Neural cell (in vitro differentiated cells): ENCODE measurements at regions not wholly inside any gene's neighbourhood (a gene's known extent, or its start where the extent isn't known, plus 50 kb on each side); places are given as distances from the start of the nearest gene placed in this dataset.

Experiments used
- H2AFZ ChIP-seq: fragments of 200-600, 300-800 bp; sonication (generic), shearing (Covaris generic); 2 replicates; pipeline ENCODE4 v1.6.0; 2014; ENCODE audit warnings: low read depth, mild to moderate bottlenecking, antibody characterized with exemption, low read length, moderate library complexity
- H3F3A ChIP-seq: fragments of 200-600 bp; shearing (Covaris generic); 2 replicates; pipeline ENCODE4 v1.6.1; 2016; ENCODE audit warnings: mild to moderate bottlenecking, moderate library complexity, mixed read lengths, antibody characterized with exemption, low read length; ENCODE audit not compliant: insufficient read depth, poor library complexity, severe bottlenecking
- H3K27ac ChIP-seq: fragments of 200-600, 300-800 bp; sonication (generic), shearing (Covaris generic); 2 replicates; pipeline ENCODE4 v1.5.1; 2014; ENCODE audit warnings: mild to moderate bottlenecking, low read length, moderate library complexity
- H3K27me3 ChIP-seq: fragments of 300-800, 200-600 bp; sonication (generic), shearing (Covaris generic); 2 replicates; pipeline ENCODE4 v1.6.0; 2014; ENCODE audit warnings: mild to moderate bottlenecking, low read depth, low read length, moderate library complexity; ENCODE audit not compliant: insufficient read depth
- H3K36me3 ChIP-seq: fragments of 300-800, 200-600 bp; sonication (generic), shearing (Covaris generic); 2 replicates; pipeline ENCODE4 v1.5.1; 2014; ENCODE audit warnings: mild to moderate bottlenecking, antibody characterized with exemption, low read length, moderate library complexity; ENCODE audit not compliant: insufficient read depth
- H3K4me2 ChIP-seq: fragments of 300-800, 200-600 bp; sonication (generic), shearing (Covaris generic); 2 replicates; pipeline ENCODE4 v1.6.0; 2014; ENCODE audit warnings: mild to moderate bottlenecking, low read length
- H3K4me3 ChIP-seq: fragments of 300-800, 200-600 bp; sonication (generic), shearing (Covaris generic); 2 replicates; pipeline ENCODE4 v1.5.1; 2014; ENCODE audit warnings: mild to moderate bottlenecking, low read length, moderate library complexity
- H3K79me2 ChIP-seq: fragments of 200-600 bp; shearing (Covaris generic); replicated peaks from 2 replicates; pipeline ENCODE4 v1.6.0; 2014; ENCODE audit warnings: mild to moderate bottlenecking, low read length, moderate library complexity; ENCODE audit not compliant: insufficient read depth
- H3K9ac ChIP-seq: fragments of 300-800, 200-600 bp; sonication (generic), shearing (Covaris generic); 2 replicates; pipeline ENCODE4 v1.6.1; 2016; ENCODE audit warnings: mild to moderate bottlenecking, low read length, mixed read lengths
- H3K9me2 ChIP-seq: fragments of 200-600 bp; shearing (Covaris generic); 2 replicates; pipeline ENCODE4 v1.6.1; 2016; ENCODE audit warnings: mild to moderate bottlenecking, low read length, mixed read lengths; ENCODE audit not compliant: insufficient read depth
- H3K9me3 ChIP-seq: fragments of 200-600, 300-800 bp; sonication (generic), shearing (Covaris generic); 2 replicates; pipeline ENCODE4 v1.6.1; 2016; ENCODE audit warnings: mild to moderate bottlenecking, mixed run types, low read length, moderate library complexity, mixed read lengths
- H4K20me1 ChIP-seq: fragments of 200-600 bp; shearing (Covaris generic); 2 replicates; pipeline ENCODE4 v1.6.1; 2016; ENCODE audit warnings: mild to moderate bottlenecking, mixed run types; ENCODE audit not compliant: insufficient read depth
- EZH2 ChIP-seq: fragments of 200-600, 300-800 bp; shearing (Covaris generic), sonication (generic); IDR thresholded peaks from 2 replicates; pipeline ENCODE4 v1.6.1; 2014; ENCODE audit warnings: antibody characterized with exemption, low read length, borderline replicate concordance, mild to moderate bottlenecking; ENCODE audit not compliant: insufficient read depth, poor library complexity, severe bottlenecking
- MXI1 ChIP-seq: fragments of 450-650 bp; conservative IDR thresholded peaks from 2 replicates; pipeline ENCODE4 v1.6.1; 2014; ENCODE audit warnings: antibody characterized with exemption, mild to moderate bottlenecking; ENCODE audit not compliant: poor library complexity, severe bottlenecking
- POLR2AphosphoS5 ChIP-seq: IDR thresholded peaks from 2 replicates; pipeline ENCODE4 v1.6.1; 2012
- RAD21 ChIP-seq: fragments of 450-650 bp; conservative IDR thresholded peaks from 2 replicates; pipeline ENCODE4 v1.6.1; 2014; ENCODE audit warnings: antibody characterized with exemption, mild to moderate bottlenecking, moderate library complexity
- SMC3 ChIP-seq: fragments of 450-650 bp; conservative IDR thresholded peaks from 2 replicates; pipeline ENCODE4 v1.6.1; 2014; ENCODE audit warnings: antibody characterized with exemption, mild to moderate bottlenecking, moderate library complexity; ENCODE audit not compliant: poor library complexity
- TAF1 ChIP-seq: IDR thresholded peaks from 2 replicates; pipeline ENCODE4 v1.6.1; 2012; ENCODE audit warnings: low read depth
- TF ChIP-seq, protein P1 (sequence below): fragments of 450-650 bp; IDR thresholded peaks from 2 replicates; pipeline ENCODE4 v1.5.1; 2014; ENCODE audit warnings: antibody characterized with exemption, mild to moderate bottlenecking, moderate library complexity; ENCODE audit not compliant: poor library complexity, severe bottlenecking
- TF ChIP-seq, protein P2 (sequence below): IDR thresholded peaks from 2 replicates; pipeline ENCODE4 v1.6.1; 2012; ENCODE audit warnings: borderline replicate concordance

DNA sequence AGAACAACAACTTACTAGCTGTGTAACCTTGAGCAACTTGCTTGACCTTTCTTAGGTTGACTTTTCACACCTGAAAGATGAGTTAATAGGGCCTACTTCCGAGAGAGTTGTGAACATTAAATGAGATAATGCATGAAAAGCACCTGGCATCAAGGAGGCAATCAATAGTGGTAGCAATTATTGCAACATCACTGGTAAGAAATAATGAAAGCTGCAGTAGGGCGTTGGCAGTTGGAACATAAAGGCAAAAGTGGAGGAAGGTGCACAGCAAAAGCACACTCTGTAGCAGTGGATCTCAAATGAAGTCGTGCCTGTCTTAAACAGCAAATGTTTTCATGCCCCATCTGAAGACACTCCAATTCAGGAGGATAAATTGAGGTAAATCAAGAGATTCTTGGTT, 178.9 kb upstream of the VRK2 start:
- no peaks in the 10 kb centered on the region for H3F3A ChIP-seq
- no peaks in the 10 kb centered on the region for H3K9me3 ChIP-seq
- H3K4me2 ChIP-seq = no peak overlapping the region
- H3K36me3 ChIP-seq = no peaks in the 10 kb centered on the region
- no peaks in the 10 kb centered on the region for H4K20me1 ChIP-seq
- no peak overlapping the region for H3K9ac ChIP-seq
- no peaks in the 10 kb centered on the region for H3K9me2 ChIP-seq
- no peak overlapping the region for H3K4me3 ChIP-seq
- H3K27me3 ChIP-seq = no peaks in the 10 kb centered on the region
- H3K79me2 ChIP-seq = no peaks in the 10 kb centered on the region
- TF ChIP-seq EZH2 (no peak), RAD21 (no peak), POLR2AphosphoS5 (no peak)
- TF ChIP-seq, protein P1, sequence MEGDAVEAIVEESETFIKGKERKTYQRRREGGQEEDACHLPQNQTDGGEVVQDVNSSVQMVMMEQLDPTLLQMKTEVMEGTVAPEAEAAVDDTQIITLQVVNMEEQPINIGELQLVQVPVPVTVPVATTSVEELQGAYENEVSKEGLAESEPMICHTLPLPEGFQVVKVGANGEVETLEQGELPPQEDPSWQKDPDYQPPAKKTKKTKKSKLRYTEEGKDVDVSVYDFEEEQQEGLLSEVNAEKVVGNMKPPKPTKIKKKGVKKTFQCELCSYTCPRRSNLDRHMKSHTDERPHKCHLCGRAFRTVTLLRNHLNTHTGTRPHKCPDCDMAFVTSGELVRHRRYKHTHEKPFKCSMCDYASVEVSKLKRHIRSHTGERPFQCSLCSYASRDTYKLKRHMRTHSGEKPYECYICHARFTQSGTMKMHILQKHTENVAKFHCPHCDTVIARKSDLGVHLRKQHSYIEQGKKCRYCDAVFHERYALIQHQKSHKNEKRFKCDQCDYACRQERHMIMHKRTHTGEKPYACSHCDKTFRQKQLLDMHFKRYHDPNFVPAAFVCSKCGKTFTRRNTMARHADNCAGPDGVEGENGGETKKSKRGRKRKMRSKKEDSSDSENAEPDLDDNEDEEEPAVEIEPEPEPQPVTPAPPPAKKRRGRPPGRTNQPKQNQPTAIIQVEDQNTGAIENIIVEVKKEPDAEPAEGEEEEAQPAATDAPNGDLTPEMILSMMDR = no peak
- H2AFZ ChIP-seq = no peak overlapping the region
- no peak overlapping the region for H3K27ac ChIP-seq

DNA sequence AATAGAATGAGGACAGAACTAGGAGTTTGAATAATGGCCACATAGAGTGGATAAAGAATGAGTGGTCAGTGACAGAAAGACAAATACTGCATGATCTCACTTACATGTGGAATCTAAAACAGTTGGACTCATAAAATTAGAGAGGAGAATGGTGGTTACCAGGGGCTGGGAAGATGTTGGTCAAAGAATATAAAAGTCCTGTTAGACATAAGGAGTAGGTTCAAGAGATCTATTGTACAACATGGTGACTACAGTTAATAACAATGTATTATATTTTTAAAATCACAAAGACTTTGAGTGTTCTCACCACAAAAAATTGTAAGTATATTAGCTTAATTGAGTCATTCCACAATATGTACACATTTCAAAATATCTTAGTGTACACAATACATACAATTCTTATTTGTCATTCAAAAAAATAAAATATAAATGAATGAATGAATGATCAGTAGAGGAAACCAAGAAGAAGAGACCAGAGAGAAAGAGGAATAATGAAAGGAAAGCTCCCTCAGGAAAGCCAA, 177.9 kb upstream of the VRK2 start:
- H3K9me2 ChIP-seq = no peaks in the 10 kb centered on the region
- no peak overlapping the region for H3K4me2 ChIP-seq
- no peaks in the 10 kb centered on the region for H3K27me3 ChIP-seq
- H3K4me3 ChIP-seq = no peak overlapping the region
- no peaks in the 10 kb centered on the region for H4K20me1 ChIP-seq
- no peak overlapping the region for H3K9ac ChIP-seq
- no peaks in the 10 kb centered on the region for H3K36me3 ChIP-seq
- no peaks in the 10 kb centered on the region for H3K79me2 ChIP-seq
- no peak overlapping the region for H3K27ac ChIP-seq
- H3F3A ChIP-seq = no peaks in the 10 kb centered on the region
- no peaks in the 10 kb centered on the region for H3K9me3 ChIP-seq
- TF ChIP-seq SMC3 (no peak), TAF1 (no peak), RAD21 (no peak), MXI1 (no peak), EZH2 (no peak)
- TF ChIP-seq, protein P2, sequence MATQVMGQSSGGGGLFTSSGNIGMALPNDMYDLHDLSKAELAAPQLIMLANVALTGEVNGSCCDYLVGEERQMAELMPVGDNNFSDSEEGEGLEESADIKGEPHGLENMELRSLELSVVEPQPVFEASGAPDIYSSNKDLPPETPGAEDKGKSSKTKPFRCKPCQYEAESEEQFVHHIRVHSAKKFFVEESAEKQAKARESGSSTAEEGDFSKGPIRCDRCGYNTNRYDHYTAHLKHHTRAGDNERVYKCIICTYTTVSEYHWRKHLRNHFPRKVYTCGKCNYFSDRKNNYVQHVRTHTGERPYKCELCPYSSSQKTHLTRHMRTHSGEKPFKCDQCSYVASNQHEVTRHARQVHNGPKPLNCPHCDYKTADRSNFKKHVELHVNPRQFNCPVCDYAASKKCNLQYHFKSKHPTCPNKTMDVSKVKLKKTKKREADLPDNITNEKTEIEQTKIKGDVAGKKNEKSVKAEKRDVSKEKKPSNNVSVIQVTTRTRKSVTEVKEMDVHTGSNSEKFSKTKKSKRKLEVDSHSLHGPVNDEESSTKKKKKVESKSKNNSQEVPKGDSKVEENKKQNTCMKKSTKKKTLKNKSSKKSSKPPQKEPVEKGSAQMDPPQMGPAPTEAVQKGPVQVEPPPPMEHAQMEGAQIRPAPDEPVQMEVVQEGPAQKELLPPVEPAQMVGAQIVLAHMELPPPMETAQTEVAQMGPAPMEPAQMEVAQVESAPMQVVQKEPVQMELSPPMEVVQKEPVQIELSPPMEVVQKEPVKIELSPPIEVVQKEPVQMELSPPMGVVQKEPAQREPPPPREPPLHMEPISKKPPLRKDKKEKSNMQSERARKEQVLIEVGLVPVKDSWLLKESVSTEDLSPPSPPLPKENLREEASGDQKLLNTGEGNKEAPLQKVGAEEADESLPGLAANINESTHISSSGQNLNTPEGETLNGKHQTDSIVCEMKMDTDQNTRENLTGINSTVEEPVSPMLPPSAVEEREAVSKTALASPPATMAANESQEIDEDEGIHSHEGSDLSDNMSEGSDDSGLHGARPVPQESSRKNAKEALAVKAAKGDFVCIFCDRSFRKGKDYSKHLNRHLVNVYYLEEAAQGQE = no peak
- TF ChIP-seq, protein P1 = no peak
- no peak overlapping the region for H2AFZ ChIP-seq
